Activated CD4-positive, alpha-beta T cell treated with anti-CD3 and anti-CD28 coated beads, Interleukin-2, amount 50 U/mL, for 1 hour (primary cell): ENCODE measurements at regions not wholly inside any gene's neighbourhood (a gene's known extent, or its start where the extent isn't known, plus 50 kb on each side); places are given as distances from the start of the nearest gene placed in this dataset.

ENCODE experiments used
- DNase-seq: peaks from one replicate; pipeline ENCODE4 v3.0.0-alpha.2; 2020

DNA sequence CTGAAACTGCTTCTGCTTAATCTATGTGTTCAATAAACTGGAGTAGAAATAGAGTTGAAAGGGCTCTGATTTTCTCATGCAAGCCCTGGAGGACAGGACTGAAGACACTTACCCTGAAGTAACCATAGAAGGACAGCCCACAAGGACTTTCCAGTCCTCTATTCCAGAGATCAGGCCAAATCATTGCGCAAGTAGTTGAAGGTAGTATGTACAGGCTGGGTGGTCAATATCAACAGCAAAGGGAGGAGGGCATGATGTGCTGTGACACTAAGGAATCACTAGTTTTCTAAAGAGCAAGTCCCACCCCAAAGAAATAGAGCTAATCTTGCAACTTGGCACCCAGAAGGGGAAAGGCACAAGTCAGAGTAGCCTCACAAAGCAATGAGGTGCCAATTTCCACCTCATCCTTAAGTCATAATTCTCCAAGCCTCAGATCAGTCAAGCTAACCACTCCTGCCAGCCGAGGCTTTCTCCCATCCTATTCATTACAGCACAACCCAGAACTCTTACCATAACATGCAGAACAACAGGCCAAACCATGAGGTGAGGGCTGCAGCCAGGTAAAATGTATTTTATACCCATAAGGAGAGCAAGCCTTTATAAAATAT, 533.5 kb downstream of the TNS1 start:
- DNase-seq, result no peak

DNA sequence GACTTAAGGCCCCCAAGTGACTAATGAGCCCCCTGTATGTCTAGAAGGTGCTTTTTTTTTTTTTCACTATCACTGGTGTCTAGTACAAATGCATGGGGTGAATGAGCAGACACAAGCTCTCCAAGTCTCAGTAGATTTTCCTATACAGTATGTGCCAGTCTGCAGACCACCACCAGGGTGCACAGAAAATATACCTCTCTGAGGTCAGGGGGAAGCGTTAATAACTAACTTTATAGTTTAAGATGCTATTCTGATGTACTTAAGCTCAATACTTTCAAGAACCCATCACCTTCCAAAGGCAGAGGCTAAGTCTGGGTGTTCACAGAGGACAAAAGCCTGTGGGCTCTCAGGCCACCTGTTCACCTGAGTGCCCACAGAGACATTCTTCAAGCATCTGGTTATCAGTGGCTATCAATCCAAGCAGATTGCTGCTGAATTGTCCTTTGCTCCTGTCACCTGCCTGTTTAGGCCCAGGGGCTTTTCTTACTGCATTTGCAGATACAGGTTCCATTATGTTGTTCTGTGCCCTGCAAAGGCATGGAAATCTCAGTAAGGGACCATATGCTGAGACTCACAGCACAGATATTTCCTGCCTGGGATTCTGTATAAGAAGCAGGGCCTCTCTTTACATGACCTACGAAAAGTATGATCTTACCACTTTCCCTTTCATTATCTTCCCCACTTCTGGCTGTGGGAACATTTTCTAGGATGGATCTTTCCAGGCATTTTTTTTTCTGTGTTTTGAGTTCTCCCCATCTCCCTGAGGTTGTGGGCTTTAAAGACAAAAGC, 534.6 kb downstream of the TNS1 start:
- DNase-seq, result no peak

DNA sequence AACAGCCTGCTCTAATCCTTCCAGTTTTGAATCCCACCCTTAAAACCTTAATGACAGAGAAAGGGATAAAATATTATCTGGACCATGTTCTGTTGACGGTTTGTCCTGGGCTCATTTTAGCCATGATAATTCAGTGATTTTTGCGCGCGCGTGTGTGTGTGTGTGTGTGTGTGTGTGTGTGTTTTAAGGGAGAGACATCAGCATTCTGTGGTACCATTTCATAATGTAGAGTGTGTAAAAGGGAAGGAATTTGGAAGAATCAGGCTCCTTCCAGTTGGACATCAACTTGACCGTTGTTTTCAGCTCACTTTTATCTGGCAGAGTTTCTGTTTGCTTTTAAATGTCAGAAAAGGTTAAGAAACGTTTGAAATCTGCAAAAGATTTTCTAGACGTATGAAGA, 535.5 kb downstream of the TNS1 start:
- no peak for DNase-seq

DNA sequence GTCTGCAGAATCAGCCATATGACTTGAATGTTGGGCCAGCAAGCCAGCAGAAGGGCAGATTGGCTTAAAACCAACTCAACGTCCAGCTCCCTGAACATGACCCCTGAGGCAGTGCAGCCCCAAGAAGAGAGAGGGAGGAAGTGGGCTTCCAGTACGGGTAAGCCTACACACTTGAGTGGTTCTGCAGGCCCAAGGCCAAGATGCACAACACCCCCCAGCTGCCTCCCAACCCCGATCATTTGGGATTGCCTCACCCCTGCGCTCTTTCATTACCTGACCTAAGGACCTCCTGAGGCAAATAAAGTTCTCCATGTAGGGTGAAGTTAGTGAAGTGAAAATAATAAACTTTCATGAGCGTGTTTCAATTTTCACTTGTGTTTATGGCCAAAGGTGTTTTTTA, 536.0 kb downstream of the TNS1 start:
- no peak for DNase-seq

DNA sequence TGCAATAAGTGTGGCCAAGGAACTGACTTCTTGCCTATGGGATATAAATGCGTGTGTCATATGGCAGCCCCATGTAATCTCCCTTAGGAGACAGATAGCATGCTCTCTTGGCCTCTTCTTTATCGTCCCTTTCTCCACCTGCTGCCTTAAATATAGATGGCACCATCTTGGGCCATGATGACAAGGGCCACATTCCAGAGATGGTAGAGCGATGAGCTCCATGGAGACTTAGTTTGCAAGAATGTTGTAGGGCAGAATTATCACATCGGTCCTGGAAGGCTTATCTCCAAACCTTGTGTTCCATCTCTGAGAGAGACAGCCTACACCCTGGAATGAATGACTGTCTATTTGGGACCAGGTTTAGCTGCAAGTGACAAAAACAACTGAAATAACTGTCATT, 536.7 kb downstream of the TNS1 start:
- no peak for DNase-seq

DNA sequence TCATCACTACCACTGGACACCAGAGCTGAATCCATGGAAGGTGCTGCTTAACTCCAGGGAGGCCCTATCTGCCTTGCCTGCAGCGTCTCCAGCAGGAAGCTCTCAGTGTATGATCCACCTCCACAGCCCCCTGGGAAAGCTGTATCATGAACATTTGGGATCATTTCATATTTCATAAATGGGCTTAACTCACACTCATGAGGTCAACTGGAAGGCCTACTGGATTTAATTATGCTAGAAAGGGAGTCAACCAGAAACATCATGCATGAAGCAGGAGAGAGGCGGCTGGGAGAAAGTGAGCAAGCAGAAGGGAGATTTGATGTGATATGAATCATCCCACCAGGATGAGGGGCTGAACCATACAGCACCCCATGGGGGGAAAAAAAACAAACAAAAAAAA, 537.7 kb downstream of the TNS1 start:
- no peak for DNase-seq

DNA sequence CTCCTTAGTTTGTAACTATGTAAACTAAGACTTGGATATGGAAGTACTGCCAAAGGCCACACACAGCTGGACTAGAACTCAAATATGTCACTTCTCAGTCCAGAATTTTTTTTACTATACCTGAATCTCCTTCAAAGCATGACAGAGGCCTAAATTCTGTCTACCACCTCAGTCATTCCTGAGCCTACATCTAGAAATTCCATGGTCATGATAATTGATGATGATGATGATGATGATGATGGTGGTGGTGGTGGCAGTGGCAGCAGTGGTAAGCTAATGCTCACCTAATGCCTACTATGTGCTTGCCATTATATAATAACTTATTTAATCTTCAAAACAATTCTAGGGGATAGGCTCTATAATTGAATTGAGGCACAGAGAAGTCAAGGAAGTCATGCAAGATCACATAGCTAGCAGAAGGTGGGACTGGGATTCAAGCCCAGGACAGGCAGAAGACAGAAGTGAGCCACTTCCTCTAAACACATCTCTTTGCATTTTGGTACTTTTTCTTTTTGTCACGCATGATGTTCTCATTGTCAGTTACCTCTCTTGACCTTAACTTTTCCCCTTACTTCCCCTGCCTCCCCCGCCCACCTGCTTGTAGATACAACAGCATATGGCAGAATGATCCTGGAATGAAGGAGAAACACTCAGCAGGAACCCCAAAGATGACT, 539.3 kb downstream of the TNS1 start:
- no peak for DNase-seq

DNA sequence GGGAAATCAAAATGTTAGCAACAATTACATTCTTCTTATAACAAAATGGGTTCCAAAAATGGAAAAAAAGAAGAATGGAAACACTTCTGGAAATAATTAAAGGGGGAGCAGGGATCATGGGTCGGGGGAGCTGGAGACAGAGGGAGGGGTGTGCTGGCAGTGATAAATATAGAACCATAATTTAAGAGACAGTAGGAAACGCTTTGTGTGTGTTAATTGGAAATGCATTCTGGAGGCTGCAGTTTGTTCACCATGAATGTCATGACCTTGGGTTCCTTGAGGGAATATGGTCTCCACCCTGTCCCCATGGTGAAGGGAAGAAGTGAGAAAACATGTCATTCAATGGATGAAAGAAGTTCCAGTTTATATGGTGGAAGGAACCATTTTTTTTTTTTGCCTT, 540.7 kb downstream of the TNS1 start:
- no peak for DNase-seq

DNA sequence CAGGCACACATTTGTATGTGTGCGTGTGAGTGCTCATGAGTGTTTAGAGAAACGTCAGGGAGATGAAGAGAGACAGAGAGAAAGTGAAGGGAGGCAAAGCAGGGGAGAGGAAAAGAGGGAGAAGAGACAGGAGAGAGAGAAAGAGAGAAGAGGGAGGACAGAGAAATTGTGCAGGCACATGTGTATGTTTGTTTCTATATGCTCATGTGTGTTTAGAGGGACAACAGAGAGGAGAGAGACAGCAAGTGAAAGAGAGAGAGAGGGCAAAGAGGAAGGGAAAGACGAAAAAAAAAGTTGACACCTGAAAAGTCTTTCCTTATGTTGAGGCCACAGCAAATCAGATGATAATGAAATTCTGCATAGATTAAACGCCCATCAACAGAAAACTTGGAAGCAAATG, 541.1 kb downstream of the TNS1 start:
- no peak for DNase-seq

DNA sequence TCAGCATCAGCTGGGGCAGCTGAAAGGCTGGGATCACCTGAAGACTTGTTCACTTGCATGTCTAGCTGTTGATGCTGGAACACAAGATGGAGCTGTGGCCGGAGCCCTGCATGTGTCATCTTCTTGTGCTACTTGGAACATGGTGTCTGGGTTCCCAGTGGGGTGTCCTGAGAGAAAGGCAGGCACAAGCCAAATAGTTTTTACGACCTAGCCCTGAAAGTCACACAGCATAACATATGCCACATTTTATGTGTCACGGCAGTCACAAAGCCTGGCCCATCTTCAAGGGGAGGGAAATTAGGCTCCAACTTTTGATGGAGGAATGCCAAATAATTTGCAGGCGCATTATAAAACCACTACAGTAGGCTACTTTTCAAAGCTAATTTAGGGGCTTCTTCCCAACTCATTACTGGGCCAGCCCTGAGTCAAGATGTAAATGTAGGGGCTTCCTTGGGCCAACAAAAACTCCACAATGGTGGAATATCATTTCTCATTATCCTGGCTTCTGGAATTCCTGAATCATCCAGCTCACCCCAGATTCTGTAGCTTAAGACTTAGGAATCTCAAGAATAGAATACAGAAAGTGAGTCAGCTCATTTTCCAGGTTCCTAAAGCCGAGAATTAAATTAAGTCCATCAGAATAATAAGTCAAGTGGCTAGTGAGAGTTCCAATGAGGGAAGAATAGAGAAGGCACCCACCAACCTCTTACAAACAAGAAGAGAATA, 543.0 kb downstream of the TNS1 start:
- DNase-seq, result no peak

DNA sequence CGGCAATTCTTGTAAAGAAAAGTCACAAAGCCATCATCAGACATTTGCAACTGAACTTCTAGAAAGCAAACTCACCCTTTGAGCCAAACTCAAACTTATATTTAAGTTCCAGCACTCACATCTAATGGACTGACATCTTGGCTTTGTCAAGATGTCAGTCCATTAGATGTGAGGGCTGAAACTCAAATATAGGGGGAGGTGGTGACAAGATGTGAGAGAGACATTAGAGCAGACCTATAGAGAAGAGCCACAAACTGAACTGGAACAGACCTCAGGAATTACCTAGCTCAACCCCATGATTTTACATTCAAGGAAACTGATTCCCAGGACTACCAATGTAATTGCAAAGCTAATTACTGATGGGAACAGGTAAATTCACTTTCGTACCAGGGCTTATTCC, 543.8 kb downstream of the TNS1 start:
- no peak for DNase-seq

DNA sequence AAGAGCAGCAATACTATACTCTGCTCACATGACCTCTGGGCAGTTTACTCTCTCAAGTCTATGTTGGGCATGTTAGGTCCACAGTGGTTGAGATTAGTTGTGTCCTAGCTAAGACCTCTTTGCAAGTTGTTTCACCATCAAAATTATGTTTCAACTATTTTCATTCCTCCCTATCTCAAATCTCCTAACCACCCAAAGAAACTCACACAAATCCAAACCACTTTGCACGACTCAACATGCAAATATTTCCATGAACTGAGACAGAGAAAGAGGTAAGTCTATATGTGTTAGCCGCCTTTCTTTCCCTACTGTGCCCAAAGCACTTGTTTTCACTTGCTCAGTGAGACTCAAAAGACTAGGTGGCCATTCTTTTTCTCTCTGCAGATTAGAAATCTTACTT, 546.8 kb downstream of the TNS1 start:
- no peak for DNase-seq

DNA sequence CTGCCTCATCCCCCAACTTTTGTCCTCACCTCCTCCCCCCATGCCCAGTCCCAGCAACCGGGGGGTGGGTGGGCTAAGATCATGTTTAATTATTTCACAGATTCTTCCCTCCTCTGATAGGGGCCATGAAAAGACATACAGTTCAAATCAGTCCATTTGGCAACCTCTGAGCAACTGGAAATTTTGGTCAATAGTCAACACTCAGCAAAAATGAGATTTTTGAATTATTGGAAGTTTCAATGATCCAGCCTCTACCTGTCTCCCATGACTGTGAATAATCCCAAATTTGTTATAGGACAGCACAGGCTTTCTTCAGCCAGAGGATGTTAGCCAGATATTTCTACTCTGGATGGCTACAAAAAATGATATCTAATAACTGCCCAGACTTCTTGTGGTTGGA, 549.9 kb downstream of the TNS1 start:
- DNase-seq, result no peak

DNA sequence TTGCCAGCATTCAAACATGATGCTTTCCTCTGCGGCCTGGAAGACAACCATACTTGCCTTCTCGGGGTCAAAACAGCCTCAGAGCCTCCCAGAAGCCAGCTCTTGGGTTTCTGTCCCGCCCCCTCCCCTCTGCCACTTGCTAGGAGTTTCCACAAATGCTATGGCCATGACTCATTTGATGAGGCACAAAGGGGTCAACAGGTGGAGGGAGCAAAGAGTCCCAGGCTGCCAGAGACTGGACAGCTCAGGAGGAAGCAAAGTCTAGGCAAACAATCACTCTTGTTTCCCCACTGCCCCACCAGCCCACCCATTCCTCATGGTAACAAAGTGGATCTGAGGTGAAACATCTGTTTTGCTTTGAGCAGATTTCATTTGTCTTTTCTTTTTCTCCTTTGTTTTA, 551.1 kb downstream of the TNS1 start:
- DNase-seq, result no peak

DNA sequence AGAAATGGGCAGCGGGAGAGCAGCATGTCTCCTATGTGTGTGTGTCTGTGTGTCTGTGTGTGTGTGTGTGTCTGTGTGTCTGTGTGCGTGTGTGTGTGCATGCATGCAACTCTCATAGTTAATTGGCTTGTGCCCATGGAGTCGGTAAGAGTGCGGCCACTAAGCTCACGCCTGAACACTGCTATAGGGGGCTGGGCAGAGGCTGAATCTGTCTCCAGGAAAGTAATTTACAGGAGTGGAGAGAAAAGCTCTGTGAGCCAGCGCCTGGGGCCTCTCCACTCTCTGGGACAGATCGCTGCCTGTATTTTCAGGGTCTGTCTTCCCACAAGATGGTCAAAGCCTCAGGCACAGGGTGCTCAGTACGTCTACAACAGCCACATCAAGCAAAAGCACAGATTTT, 553.4 kb downstream of the TNS1 start:
- no peak for DNase-seq

DNA sequence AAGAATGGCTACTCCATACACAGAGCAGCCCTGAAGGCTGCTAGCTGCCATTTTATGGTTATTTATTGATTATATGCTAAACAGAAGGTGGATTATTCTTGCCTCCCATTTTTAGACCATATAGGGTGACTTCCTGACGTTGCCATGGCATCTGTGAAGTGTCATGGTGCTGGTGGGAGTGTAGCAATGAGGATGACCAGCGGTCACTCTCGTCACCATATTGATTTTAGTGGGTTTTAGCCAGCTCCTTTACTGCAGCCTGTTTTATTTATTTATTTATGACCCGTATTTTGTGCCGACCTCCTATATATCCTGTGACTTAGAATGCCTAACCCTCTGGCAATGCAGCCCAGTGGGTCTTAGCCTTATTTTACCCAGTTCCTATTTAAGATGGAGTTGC, 553.9 kb downstream of the TNS1 start:
- DNase-seq, result no peak

DNA sequence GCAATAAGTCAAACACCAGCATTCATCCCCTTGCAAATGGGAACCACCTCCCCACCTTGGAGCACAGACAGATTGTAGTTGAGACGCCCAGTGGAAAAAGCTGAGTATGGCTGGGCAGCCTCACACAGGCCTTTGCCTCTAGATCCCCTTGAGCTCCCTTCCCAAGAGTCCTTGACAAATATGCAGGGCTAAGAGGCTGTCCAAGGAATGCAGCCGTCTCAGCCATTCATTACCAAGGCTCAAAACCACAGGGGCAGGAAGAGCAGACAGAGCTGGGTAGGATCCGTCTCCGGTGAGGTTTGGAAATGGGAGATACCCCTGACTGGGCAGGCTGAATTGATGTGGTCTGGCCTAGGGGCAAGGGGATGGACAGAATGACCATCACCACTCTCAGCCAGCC, 557.1 kb downstream of the TNS1 start:
- DNase-seq, result no peak

DNA sequence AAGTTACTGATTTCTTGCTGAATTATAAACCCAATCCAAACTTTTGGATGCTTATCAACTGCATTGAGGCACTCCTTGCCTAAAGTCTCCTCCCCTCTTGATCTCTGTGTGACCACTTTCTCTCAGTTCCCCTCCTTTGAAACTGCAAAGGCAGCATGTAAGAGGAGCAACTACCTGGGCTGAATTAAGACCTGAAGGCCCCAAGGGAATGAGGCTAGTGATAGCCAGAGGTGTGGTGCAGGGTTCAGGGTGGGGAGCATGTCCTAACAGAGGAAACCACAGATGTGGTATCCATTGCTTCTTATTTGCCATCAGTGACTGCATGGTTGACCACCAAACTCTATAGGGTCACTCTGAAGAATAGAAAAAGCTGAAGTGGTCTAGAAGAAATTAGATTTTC, 557.9 kb downstream of the TNS1 start:
- DNase-seq, result no peak

DNA sequence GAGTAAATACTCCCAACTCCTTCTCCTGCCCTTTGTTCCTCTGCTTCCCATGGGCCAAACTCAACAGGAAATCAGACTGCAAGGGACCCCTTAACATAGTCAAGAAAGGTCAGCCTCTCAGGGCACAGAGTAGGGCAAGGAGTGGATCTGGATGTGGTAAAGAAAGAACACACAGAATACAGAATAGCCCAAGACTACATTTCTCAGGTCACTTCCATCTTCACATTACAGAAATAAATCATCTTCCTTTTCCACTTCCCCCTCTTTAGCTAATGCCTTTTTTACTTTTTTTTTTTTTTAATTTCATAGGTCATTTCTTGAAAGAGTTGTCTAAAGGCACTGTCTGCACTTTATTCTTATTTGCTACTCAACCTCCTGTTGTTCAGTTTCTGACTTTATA, 558.3 kb downstream of the TNS1 start:
- DNase-seq, result no peak

DNA sequence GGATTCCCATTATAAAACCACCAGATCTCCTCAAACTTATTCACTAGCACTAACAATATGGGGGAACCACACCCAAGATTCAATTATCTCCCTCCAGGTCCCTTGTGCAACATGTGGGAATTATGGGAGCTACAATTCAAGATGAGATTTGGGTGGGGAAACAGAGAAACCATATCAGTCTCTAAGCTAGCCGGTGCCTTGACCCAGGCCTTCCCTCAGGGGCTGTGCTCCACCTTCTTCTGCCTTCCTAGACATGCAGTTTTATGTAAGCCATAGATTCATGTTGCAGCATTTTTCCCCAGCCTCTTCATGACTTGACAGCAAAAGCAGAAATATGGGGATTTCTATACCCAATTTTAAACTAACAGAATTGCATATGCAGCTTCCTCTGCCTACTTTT, 559.2 kb downstream of the TNS1 start:
- no peak for DNase-seq

DNA sequence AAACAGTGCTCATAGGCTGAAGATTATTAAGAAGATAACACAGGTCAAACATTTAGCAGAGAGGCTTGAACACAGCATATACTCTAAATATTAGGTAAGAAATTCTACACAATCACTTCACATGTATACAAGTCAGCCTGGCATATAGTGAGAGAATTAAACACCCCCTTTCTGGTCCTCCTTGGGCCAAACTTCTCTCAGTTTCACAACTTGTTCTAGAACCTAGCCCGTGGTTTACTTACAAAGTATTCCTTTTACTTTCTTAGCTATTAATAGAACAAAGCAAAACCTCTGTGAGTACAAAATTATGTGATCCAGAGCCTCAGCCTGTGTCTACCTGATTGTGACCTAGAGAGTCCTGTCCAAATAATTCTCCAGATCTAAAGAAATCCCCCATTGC, 562.8 kb downstream of the TNS1 start:
- no peak for DNase-seq

DNA sequence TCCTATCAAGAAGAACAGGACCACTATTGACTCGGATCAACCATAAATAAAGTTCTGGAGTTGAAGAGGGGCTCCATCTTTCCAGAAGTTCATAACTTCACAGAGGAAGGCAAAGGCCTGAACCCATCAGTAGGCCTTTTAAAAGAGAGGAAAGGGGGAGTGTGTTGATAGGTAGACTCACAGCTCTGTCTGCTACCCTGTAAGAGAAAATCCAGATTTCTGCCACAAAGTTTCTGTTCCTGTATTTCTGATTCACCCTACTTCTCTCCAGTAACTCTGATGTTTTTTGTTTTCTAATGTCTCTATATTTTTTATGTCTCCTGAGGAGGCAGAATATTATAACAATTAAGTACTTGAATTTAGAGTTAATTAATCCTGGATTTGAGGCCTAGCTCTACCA, 564.0 kb downstream of the TNS1 start:
- no peak for DNase-seq

DNA sequence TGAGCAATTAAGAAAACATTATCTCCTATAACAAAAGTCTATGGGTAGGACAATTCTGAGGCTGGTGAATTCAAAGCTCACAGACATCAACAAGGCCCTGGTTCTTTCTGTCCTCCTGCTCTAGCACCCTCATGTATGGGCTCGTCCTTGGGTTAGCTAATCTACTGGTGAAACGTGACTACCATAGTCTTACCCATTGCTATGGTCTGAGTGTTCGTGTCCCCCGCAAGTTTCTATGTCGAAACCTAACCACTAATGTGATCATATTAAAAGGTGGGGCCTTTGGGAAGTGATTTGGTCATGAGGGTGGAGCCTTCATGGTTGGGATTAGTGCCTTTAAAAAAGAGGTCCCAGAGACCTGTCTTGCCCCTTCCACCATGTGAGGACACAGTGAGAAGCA, 564.7 kb downstream of the TNS1 start:
- DNase-seq, result no peak
